Left renal pelvis (tissue), 4 donors: ENCODE measurements at regions not wholly inside any gene's neighbourhood (a gene's known extent, or its start where the extent isn't known, plus 50 kb on each side); places are given as distances from the start of the nearest gene placed in this dataset.

Source experiments
- DNase-seq, 4 donors: peaks; one replicate each; pipeline ENCODE4 v3.0.0-alpha.2; 2013; ENCODE audit warnings: low read depth in 4 of 4, low spot score in 3 of 4

GRCh38 chr5:61993295-61993927, 312.6 kb upstream of the KIF2A start:
- DNase-seq: no peak

GRCh38 chr5:61994171-61994570, 311.8 kb upstream of the KIF2A start:
- DNase-seq: no peak

GRCh38 chr5:61995486-61995885, 310.5 kb upstream of the KIF2A start:
- no peak for DNase-seq

- no peak for DNase-seq
Observed at GRCh38 chr5:61999371-61999770, 306.6 kb upstream of the KIF2A start.

GRCh38 chr5:62000646-62001045, 305.4 kb upstream of the KIF2A start:
- no peak for DNase-seq

- no peak for DNase-seq
Observed at GRCh38 chr5:62001640-62002039, 304.4 kb upstream of the KIF2A start.

GRCh38 chr5:62002436-62002835, 303.6 kb upstream of the KIF2A start:
- DNase-seq: no peak

- DNase-seq: no peak
Observed at GRCh38 chr5:62005551-62005950, 300.5 kb upstream of the KIF2A start.

GRCh38 chr5:62007457-62007856, 298.5 kb upstream of the KIF2A start:
- no peak for DNase-seq

- no peak for DNase-seq
Observed at GRCh38 chr5:62011089-62011664, 294.8 kb upstream of the KIF2A start.

GRCh38 chr5:62017092-62017491, 288.9 kb upstream of the KIF2A start:
- no peak for DNase-seq

- no peak for DNase-seq
Observed at GRCh38 chr5:62029303-62029702, 276.7 kb upstream of the KIF2A start.

GRCh38 chr5:62030326-62030725, 275.7 kb upstream of the KIF2A start:
- no peak for DNase-seq

GRCh38 chr5:62038024-62038423, 268.0 kb upstream of the KIF2A start:
- DNase-seq: no peak

- no peak for DNase-seq
Observed at GRCh38 chr5:62041156-62041756, 264.8 kb upstream of the KIF2A start.

GRCh38 chr5:62042007-62042406, 264.0 kb upstream of the KIF2A start:
- DNase-seq: no peak

GRCh38 chr5:62043289-62044280, 262.4 kb upstream of the KIF2A start:
- DNase-seq: no peak

GRCh38 chr5:62044989-62045388, 261.0 kb upstream of the KIF2A start:
- no peak for DNase-seq

- no peak for DNase-seq
Observed at GRCh38 chr5:62046191-62046590, 259.8 kb upstream of the KIF2A start.

- DNase-seq: no peak
Observed at GRCh38 chr5:62051747-62052146, 254.3 kb upstream of the KIF2A start.

- DNase-seq: no peak
Observed at GRCh38 chr5:62059960-62060359, 246.0 kb upstream of the KIF2A start.
